ENCODE measurements at regions not wholly inside any gene's neighbourhood (a gene's known extent, or its start where the extent isn't known, plus 50 kb on each side); places are given as distances from the start of the nearest gene placed in this dataset.

- TF ChIP-seq POLR2A (IDR thresholded peaks at IDR 0.05) (no peak), CTCF (IDR thresholded peaks at IDR 0.05) (no peak)
Measured at GRCh38 chr2:175854129-175854528, 147.9 kb downstream of the LNPK start.
